Stomach (tissue), 8 donors: ENCODE measurements at regions not wholly inside any gene's neighbourhood (a gene's known extent, or its start where the extent isn't known, plus 50 kb on each side); places are given as distances from the start of the nearest gene placed in this dataset.

Experiments used
- DNase-seq, 2 donors: peaks; one replicate each; pipeline versions ENCODE4 v3.0.0 to v3.0.0-alpha.2; 2013 to 2019
- H3K27ac ChIP-seq, 5 donors: fragments of 200-600 bp in 4 of 5; sonication (generic) in 4 of 5; one replicate each; pipeline ENCODE4 v1.5.1; 2013 to 2019; ENCODE audit warnings: mild to moderate bottlenecking in 1 of 5, moderate library complexity in 1 of 5
- H3K27me3 ChIP-seq, 3 donors: fragments of 200-600 bp; sonication (generic); one replicate each; pipeline ENCODE4 v1.5.1; 2017 to 2019; ENCODE audit warnings: mixed run types in 1 of 3
- H3K36me3 ChIP-seq, 4 donors: fragments of 200-600 bp; sonication (generic); 1 replicate in 3 of 4; 2 replicates in 1 of 4; pipeline ENCODE4 v1.5.1; 2016 to 2019
- H3K4me1 ChIP-seq, 4 donors: fragments of 200-600 bp; sonication (generic); one replicate each; pipeline ENCODE4 v1.5.1; 2016 to 2019
- H3K4me3 ChIP-seq, 4 donors: fragments of 200-600 bp; sonication (generic) in 3 of 4; one replicate each; pipeline ENCODE4 v1.5.1; 2016 to 2019; ENCODE audit warnings: mild to moderate bottlenecking in 1 of 4
- H3K9me3 ChIP-seq, 4 donors: fragments of 200-600 bp; sonication (generic); one replicate each; pipeline ENCODE4 v1.5.1; 2016 to 2019
- EP300 ChIP-seq: sonication (generic); formaldehyde crosslinking; IDR thresholded peaks from one replicate; pipeline ENCODE4 v1.6.1; 2017; ENCODE audit warnings: antibody characterized with exemption
- POLR2A ChIP-seq, 4 donors: fragments of 450-650 bp; IDR thresholded peaks; one replicate each; pipeline ENCODE4 v1.6.1; 2016; ENCODE audit warnings: antibody characterized with exemption in 4 of 4, control low read depth in 2 of 4, mild to moderate bottlenecking in 1 of 4, moderate library complexity in 1 of 4
- POLR2AphosphoS5 ChIP-seq, 3 donors: sonication (generic); formaldehyde crosslinking; IDR thresholded peaks; one replicate each; pipeline ENCODE4 v1.6.1; 2016; ENCODE audit warnings: antibody characterized with exemption in 3 of 3
- WGBS, 5 donors: extraction: QIAGEN DNeasy Blood & Tissue Kit in 3 of 5; methylation state at CpG; one replicate each; pipeline versions ENCODE4 v1.1.5 to v1.1.7; 2013 to 2018; 5-methylcytosine and 5-hydroxymethylcytosine counted together
- intact Hi-C: fragments of 100-400 bp; cut with DNase I; formaldehyde crosslinking; loops from one replicate; pipeline ENCODE4 v1.15.1; 2023; ENCODE audit warnings: low total_unique reads
- TF ChIP-seq, protein P1 (sequence below), 7 experiments: fragments of 450-650 bp in 4 of 7; fragments of 200-600 bp in 3 of 7; sonication (generic) in 3 of 7; IDR thresholded peaks; one replicate each; pipeline ENCODE4 v1.5.1; 2016 to 2019; ENCODE audit warnings: antibody characterized with exemption in 7 of 7, control low read depth in 2 of 7, mild to moderate bottlenecking in 1 of 7
- donor health status: healthy with polysubstance abuse.
- donor health status: Bipolar disorder and iron deficiency.
- donor health status: healthy.

- H3K27me3 ChIP-seq = no peaks in the 10 kb centered on the region
- H3K9me3 ChIP-seq = no peaks in the 10 kb centered on the region
- TF ChIP-seq, protein P1, sequence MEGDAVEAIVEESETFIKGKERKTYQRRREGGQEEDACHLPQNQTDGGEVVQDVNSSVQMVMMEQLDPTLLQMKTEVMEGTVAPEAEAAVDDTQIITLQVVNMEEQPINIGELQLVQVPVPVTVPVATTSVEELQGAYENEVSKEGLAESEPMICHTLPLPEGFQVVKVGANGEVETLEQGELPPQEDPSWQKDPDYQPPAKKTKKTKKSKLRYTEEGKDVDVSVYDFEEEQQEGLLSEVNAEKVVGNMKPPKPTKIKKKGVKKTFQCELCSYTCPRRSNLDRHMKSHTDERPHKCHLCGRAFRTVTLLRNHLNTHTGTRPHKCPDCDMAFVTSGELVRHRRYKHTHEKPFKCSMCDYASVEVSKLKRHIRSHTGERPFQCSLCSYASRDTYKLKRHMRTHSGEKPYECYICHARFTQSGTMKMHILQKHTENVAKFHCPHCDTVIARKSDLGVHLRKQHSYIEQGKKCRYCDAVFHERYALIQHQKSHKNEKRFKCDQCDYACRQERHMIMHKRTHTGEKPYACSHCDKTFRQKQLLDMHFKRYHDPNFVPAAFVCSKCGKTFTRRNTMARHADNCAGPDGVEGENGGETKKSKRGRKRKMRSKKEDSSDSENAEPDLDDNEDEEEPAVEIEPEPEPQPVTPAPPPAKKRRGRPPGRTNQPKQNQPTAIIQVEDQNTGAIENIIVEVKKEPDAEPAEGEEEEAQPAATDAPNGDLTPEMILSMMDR (IDR thresholded peaks at IDR 0.05) = no peak
- no peak for TF ChIP-seq POLR2A (IDR thresholded peaks at IDR 0.05)
- TF ChIP-seq EP300 = no peak
- TF ChIP-seq POLR2AphosphoS5 (IDR thresholded peaks at IDR 0.05) = no peak
- 77 to 81% (median 79%) methylated on average over 5 of the region's 5 CpGs for WGBS, 5 donors
- H3K4me1 ChIP-seq = no peaks in the 10 kb centered on the region
- no peaks in the 10 kb centered on the region for H3K36me3 ChIP-seq
- no peak for DNase-seq
- no peak overlapping the region for H3K4me3 ChIP-seq
- no peak overlapping the region for H3K27ac ChIP-seq
- intact Hi-C loops = no loop called here
Measured at GRCh38 chr10:113340282-113340681, 212.6 kb upstream of the HABP2 start.

GRCh38 chr10:113341138-113341537, 211.7 kb upstream of the HABP2 start:
- DNase-seq = no peak
- Histone ChIP-seq H3K27ac (no peak overlapping the region), H3K27me3 (no peaks in the 10 kb centered on the region), H3K4me1 (no peaks in the 10 kb centered on the region), H3K9me3 (no peaks in the 10 kb centered on the region), H3K36me3 (no peaks in the 10 kb centered on the region), H3K4me3 (no peak overlapping the region)
- intact Hi-C loops = no loop called here
- TF ChIP-seq EP300 = no peak
- 88 to 98% (median 94%) methylated on average over 2 of the region's 2 CpGs for WGBS, 5 donors

- H3K27ac ChIP-seq = no peak overlapping the region
- intact Hi-C loops = no loop called here
- H3K27me3 ChIP-seq = no peaks in the 10 kb centered on the region
Measured at GRCh38 chr10:113345826-113346624, 206.8 kb upstream of the HABP2 start.

GRCh38 chr10:113347508-113347907, 205.3 kb upstream of the HABP2 start:
- Histone ChIP-seq H3K36me3 (no peaks in the 10 kb centered on the region), H3K4me1 (peaks cover 0 to 12% (median 0%) of the 10 kb centered on the region in 4 donors), H3K4me3 (no peak overlapping the region), H3K27me3 (no peaks in the 10 kb centered on the region), H3K27ac (peak overlapping the region in 1 of 5 donors; percentile 46), H3K9me3 (no peaks in the 10 kb centered on the region)
- intact Hi-C loops = no loop called here
- 62 to 79% (median 66%) methylated on average over 4 of the region's 4 CpGs for WGBS, 5 donors
- DNase-seq = peak; percentile 31 to 39
- TF ChIP-seq EP300 (no peak), POLR2A (IDR thresholded peaks at IDR 0.05) (no peak), POLR2AphosphoS5 (IDR thresholded peaks at IDR 0.05) (no peak)
- TF ChIP-seq, protein P1 (IDR thresholded peaks at IDR 0.05) = no peak

More at GRCh38 chr10:113345826-113346624, 206.8 kb upstream of the HABP2 start:
- Histone ChIP-seq H3K9me3 (no peaks in the 10 kb centered on the region), H3K4me3 (no peak overlapping the region), H3K4me1 (peaks cover 0 to 12% (median 0%) of the 10 kb centered on the region in 4 donors), H3K36me3 (no peaks in the 10 kb centered on the region)
- WGBS, 5 donors = 65 to 71% (median 68%) methylated on average over 7 of the region's 7 CpGs
- DNase-seq = no peak
- TF ChIP-seq POLR2A (IDR thresholded peaks at IDR 0.05) (no peak), POLR2AphosphoS5 (IDR thresholded peaks at IDR 0.05) (no peak), EP300 (no peak)
- TF ChIP-seq, protein P1 (IDR thresholded peaks at IDR 0.05) = no peak

GRCh38 chr10:113348694-113349093, 204.2 kb upstream of the HABP2 start:
- TF ChIP-seq POLR2A (IDR thresholded peaks at IDR 0.05) = no peak
- Histone ChIP-seq H3K4me3 (no peak overlapping the region), H3K27me3 (no peaks in the 10 kb centered on the region), H3K9me3 (no peaks in the 10 kb centered on the region), H3K4me1 (peaks cover 0 to 12% (median 0%) of the 10 kb centered on the region in 4 donors), H3K27ac (no peak overlapping the region), H3K36me3 (no peaks in the 10 kb centered on the region)
- DNase-seq = no peak
- intact Hi-C loops = no loop called here
- WGBS, 5 donors = 86 to 92% (median 87%) methylated on average over 7 of the region's 7 CpGs
